MM.1S (cell line): ENCODE measurements at regions not wholly inside any gene's neighbourhood (a gene's known extent, or its start where the extent isn't known, plus 50 kb on each side); places are given as distances from the start of the nearest gene placed in this dataset.

ENCODE experiments used
- DNase-seq: peaks from one replicate; pipeline ENCODE4 v3.0.0-alpha.2; 2015
- H2AFZ ChIP-seq: fragments of 300-600 bp; sonication (generic); 2 replicates; pipeline ENCODE4 v1.6.0; 2016; ENCODE audit warnings: antibody characterized with exemption, low read length
- H3F3A ChIP-seq: fragments of 300-600 bp; sonication (generic); 2 replicates; pipeline ENCODE4 v1.6.1; 2016; ENCODE audit warnings: mild to moderate bottlenecking, antibody characterized with exemption, low read length, moderate library complexity, mixed read lengths; ENCODE audit not compliant: insufficient read depth
- H3K27ac ChIP-seq: fragments of 300-600 bp; sonication (generic); 2 replicates; pipeline ENCODE4 v1.5.1; 2016; ENCODE audit warnings: mild to moderate bottlenecking, low read length
- H3K27me3 ChIP-seq: fragments of 300-600 bp; sonication (generic); replicated peaks from 2 replicates; pipeline ENCODE4 v1.6.0; 2016; ENCODE audit warnings: low read length; ENCODE audit not compliant: insufficient read depth
- H3K36me3 ChIP-seq: fragments of 300-600 bp; sonication (generic); replicated peaks from 2 replicates; pipeline ENCODE4 v1.6.1; 2016; ENCODE audit warnings: mild to moderate bottlenecking, low read length, mixed read lengths; ENCODE audit not compliant: insufficient read depth
- H3K4me1 ChIP-seq: fragments of 300-600 bp; sonication (generic); 2 replicates; pipeline ENCODE4 v1.6.1; 2016; ENCODE audit warnings: low read length, mixed read lengths
- H3K4me2 ChIP-seq: fragments of 300-600 bp; sonication (generic); 2 replicates; pipeline ENCODE4 v1.6.0; 2016; ENCODE audit warnings: low read depth, low read length
- H3K4me3 ChIP-seq: fragments of 300-600 bp; sonication (generic); 2 replicates; pipeline ENCODE4 v1.5.1; 2016; ENCODE audit warnings: low read length, mixed read lengths
- H3K79me2 ChIP-seq: fragments of 300-600 bp; sonication (generic); 2 replicates; pipeline ENCODE4 v1.6.1; 2016; ENCODE audit warnings: mixed run types, low read length, mixed read lengths
- H3K9ac ChIP-seq: fragments of 300-600 bp; sonication (generic); 2 replicates; pipeline ENCODE4 v1.6.1; 2016; ENCODE audit warnings: low read length, mixed read lengths
- H3K9me2 ChIP-seq: fragments of 300-600 bp; sonication (generic); replicated peaks from 2 replicates; pipeline ENCODE4 v1.6.1; 2016; ENCODE audit warnings: mild to moderate bottlenecking, low read length, mixed read lengths; ENCODE audit not compliant: insufficient read depth
- H3K9me3 ChIP-seq: fragments of 300-600 bp; sonication (generic); replicated peaks from 2 replicates; pipeline ENCODE4 v1.6.1; 2016; ENCODE audit warnings: mild to moderate bottlenecking, low read length, mixed read lengths; ENCODE audit not compliant: insufficient read depth
- H4K20me1 ChIP-seq: fragments of 300-600 bp; sonication (generic); 2 replicates; pipeline ENCODE4 v1.6.1; 2016; ENCODE audit warnings: mild to moderate bottlenecking, low read length, moderate library complexity, mixed read lengths; ENCODE audit not compliant: insufficient read depth
- EZH2 ChIP-seq: fragments of 300-600 bp; sonication (generic); optimal IDR thresholded peaks from 2 replicates; pipeline ENCODE3; 2017; ENCODE audit warnings: low read depth, mild to moderate bottlenecking, antibody characterized with exemption, low read length, mixed read lengths
- EZH2phosphoT487 ChIP-seq: fragments of 300-600 bp; sonication (generic); IDR thresholded peaks from 2 replicates; pipeline ENCODE4 v1.6.1; 2018; ENCODE audit warnings: antibody characterized with exemption, low read length
- TF ChIP-seq, protein P1 (sequence below): fragments of 300-600 bp; sonication (generic); IDR thresholded peaks from 2 replicates; pipeline ENCODE4 v1.5.1; 2016; ENCODE audit warnings: antibody characterized with exemption, low read length, mixed read lengths

DNA sequence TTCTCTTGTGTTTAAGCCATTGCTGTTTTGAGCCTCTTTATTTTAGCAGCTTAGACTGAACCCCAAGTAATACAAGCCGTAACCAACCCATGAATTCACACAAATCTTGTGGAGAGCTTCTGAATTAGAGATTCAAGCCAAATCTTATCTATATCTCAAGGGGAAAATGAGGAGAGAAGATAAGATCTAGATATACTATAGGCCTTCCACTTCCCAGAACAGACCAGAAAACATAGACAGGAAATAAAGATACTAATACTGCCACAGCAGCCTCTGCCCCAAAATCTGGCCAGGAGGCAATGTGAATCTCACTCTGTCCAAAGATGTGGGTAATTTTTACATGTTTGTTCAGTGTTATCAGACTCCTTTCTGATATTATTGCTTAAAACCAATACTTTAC lies 307.2 kb downstream of the PTEN start:
- H4K20me1 ChIP-seq = no peaks in the 10 kb centered on the region

GRCh38 chr10:88172159-88172558 lies 308.7 kb downstream of the PTEN start:
- Histone ChIP-seq H3K4me2 (no peak overlapping the region), H2AFZ (no peak overlapping the region), H3K9me3 (no peaks in the 10 kb centered on the region), H3K9me2 (no peaks in the 10 kb centered on the region), H3K4me1 (no peaks in the 10 kb centered on the region), H3K27ac (no peak overlapping the region), H3K79me2 (no peaks in the 10 kb centered on the region), H3K36me3 (no peaks in the 10 kb centered on the region), H3K27me3 (no peaks in the 10 kb centered on the region), H3F3A (no peaks in the 10 kb centered on the region), H3K9ac (no peak overlapping the region), H3K4me3 (no peak overlapping the region), H4K20me1 (no peaks in the 10 kb centered on the region)
- no peak for DNase-seq
- TF ChIP-seq EZH2phosphoT487 = no peak
- TF ChIP-seq, protein P1, sequence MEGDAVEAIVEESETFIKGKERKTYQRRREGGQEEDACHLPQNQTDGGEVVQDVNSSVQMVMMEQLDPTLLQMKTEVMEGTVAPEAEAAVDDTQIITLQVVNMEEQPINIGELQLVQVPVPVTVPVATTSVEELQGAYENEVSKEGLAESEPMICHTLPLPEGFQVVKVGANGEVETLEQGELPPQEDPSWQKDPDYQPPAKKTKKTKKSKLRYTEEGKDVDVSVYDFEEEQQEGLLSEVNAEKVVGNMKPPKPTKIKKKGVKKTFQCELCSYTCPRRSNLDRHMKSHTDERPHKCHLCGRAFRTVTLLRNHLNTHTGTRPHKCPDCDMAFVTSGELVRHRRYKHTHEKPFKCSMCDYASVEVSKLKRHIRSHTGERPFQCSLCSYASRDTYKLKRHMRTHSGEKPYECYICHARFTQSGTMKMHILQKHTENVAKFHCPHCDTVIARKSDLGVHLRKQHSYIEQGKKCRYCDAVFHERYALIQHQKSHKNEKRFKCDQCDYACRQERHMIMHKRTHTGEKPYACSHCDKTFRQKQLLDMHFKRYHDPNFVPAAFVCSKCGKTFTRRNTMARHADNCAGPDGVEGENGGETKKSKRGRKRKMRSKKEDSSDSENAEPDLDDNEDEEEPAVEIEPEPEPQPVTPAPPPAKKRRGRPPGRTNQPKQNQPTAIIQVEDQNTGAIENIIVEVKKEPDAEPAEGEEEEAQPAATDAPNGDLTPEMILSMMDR = no peak
- TF ChIP-seq EZH2 = no peak

More for the DNA sequence above, 307.2 kb downstream of the PTEN start:
- H3K27me3 ChIP-seq = no peaks in the 10 kb centered on the region
- no peak overlapping the region for H3K4me3 ChIP-seq
- H3K27ac ChIP-seq = no peak overlapping the region
- H3K4me2 ChIP-seq = no peak overlapping the region
- no peak for DNase-seq
- no peaks in the 10 kb centered on the region for H3K36me3 ChIP-seq
- no peaks in the 10 kb centered on the region for H3K79me2 ChIP-seq
- no peak overlapping the region for H2AFZ ChIP-seq
- no peak for TF ChIP-seq EZH2phosphoT487
- TF ChIP-seq, protein P1 = no peak
- no peak for TF ChIP-seq EZH2
- no peak overlapping the region for H3K9ac ChIP-seq
- H3K9me2 ChIP-seq = no peaks in the 10 kb centered on the region
- H3K4me1 ChIP-seq = no peaks in the 10 kb centered on the region
- H3F3A ChIP-seq = no peaks in the 10 kb centered on the region
- no peaks in the 10 kb centered on the region for H3K9me3 ChIP-seq

GRCh38 chr10:88174391-88174790 lies 311.0 kb downstream of the PTEN start:
- no peaks in the 10 kb centered on the region for H3K79me2 ChIP-seq
- H3K36me3 ChIP-seq = no peaks in the 10 kb centered on the region
- H3K4me2 ChIP-seq = no peak overlapping the region
- H3K4me1 ChIP-seq = no peaks in the 10 kb centered on the region
- H2AFZ ChIP-seq = no peak overlapping the region
- H3K4me3 ChIP-seq = no peak overlapping the region
- no peak for TF ChIP-seq EZH2
- TF ChIP-seq, protein P1 = no peak
- TF ChIP-seq EZH2phosphoT487 = no peak
- DNase-seq = no peak
- H4K20me1 ChIP-seq = no peaks in the 10 kb centered on the region
- H3K9ac ChIP-seq = no peak overlapping the region
- H3F3A ChIP-seq = no peaks in the 10 kb centered on the region
- H3K9me3 ChIP-seq = no peaks in the 10 kb centered on the region
- H3K9me2 ChIP-seq = no peaks in the 10 kb centered on the region
- H3K27me3 ChIP-seq = no peaks in the 10 kb centered on the region
- H3K27ac ChIP-seq = no peak overlapping the region
